Left ventricle myocardium inferior (tissue), 1 donor: ENCODE measurements at regions not wholly inside any gene's neighbourhood (a gene's known extent, or its start where the extent isn't known, plus 50 kb on each side); places are given as distances from the start of the nearest gene placed in this dataset.
"Not testable (repeated sequence)": the region's sequence is repeated elsewhere in the genome, so short reads cannot be mapped to it uniquely, and the experiment has no call there.

ENCODE experiments used
- DNase-seq: peaks from one replicate; pipeline ENCODE4 v3.0.0-alpha.2; 2020
- H3K27ac ChIP-seq: fragments of 200-600 bp; replicated peaks from 2 replicates; pipeline ENCODE4 v1.8.0; 2021
- H3K27me3 ChIP-seq: fragments of 200-600 bp; 2 replicates; pipeline ENCODE4 v1.8.0; 2021; ENCODE audit warnings: low read depth
- H3K36me3 ChIP-seq: fragments of 200-600 bp; 2 replicates; pipeline ENCODE4 v1.8.0; 2021
- H3K4me1 ChIP-seq: fragments of 200-600 bp; 2 replicates; pipeline ENCODE4 v1.8.0; 2021
- H3K4me3 ChIP-seq: fragments of 200-600 bp; 2 replicates; pipeline ENCODE4 v1.8.0; 2021; ENCODE audit warnings: mild to moderate bottlenecking, moderate library complexity
- H3K9me3 ChIP-seq: fragments of 200-600 bp; replicated peaks from 2 replicates; pipeline ENCODE4 v1.8.0; 2021
- intact Hi-C: fragments of 100-400 bp; cut with micrococcal nuclease; formaldehyde crosslinking; loops from one replicate; pipeline ENCODE4 v1.11.0; 2022
- TF ChIP-seq, protein P1 (sequence below): fragments of 200-600 bp; IDR thresholded peaks from 2 replicates; pipeline ENCODE4 v1.8.0; 2021; ENCODE audit warnings: antibody characterized with exemption, mild to moderate bottlenecking, borderline replicate concordance
- donor health status: DM: no; HTN: yes; CAD: no; lungs with severe emphysema.

DNA sequence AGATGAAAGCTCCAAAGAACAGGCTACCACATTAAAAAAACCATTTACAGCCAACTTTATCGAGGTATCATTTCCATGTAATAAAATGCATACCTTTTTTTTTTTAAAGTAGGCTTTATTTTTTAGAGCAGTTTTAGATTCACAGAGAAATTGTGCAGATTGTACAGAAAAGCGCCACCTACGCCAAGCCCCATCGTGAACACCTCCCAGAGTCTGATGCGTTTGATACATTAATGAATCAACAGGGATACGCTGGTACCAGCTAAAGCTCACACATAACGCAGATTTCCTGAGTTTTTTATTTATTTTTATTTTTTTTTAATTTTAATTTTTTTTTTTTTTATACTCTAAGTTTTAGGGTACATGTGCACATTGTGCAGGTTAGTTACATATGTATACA is 129.9 kb downstream of the KIF26A start:
- H3K27ac ChIP-seq, result no peak overlapping the region
- H3K4me3 ChIP-seq, result no peak overlapping the region
- no peak for DNase-seq
- no peaks in the 10 kb centered on the region for H3K4me1 ChIP-seq
- TF ChIP-seq, protein P1, sequence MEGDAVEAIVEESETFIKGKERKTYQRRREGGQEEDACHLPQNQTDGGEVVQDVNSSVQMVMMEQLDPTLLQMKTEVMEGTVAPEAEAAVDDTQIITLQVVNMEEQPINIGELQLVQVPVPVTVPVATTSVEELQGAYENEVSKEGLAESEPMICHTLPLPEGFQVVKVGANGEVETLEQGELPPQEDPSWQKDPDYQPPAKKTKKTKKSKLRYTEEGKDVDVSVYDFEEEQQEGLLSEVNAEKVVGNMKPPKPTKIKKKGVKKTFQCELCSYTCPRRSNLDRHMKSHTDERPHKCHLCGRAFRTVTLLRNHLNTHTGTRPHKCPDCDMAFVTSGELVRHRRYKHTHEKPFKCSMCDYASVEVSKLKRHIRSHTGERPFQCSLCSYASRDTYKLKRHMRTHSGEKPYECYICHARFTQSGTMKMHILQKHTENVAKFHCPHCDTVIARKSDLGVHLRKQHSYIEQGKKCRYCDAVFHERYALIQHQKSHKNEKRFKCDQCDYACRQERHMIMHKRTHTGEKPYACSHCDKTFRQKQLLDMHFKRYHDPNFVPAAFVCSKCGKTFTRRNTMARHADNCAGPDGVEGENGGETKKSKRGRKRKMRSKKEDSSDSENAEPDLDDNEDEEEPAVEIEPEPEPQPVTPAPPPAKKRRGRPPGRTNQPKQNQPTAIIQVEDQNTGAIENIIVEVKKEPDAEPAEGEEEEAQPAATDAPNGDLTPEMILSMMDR, result no peak
- H3K9me3 ChIP-seq, result no peaks in the 10 kb centered on the region
- intact Hi-C loops, result no loop called here
- H3K27me3 ChIP-seq, result no peaks in the 10 kb centered on the region
- no peaks in the 10 kb centered on the region for H3K36me3 ChIP-seq

DNA sequence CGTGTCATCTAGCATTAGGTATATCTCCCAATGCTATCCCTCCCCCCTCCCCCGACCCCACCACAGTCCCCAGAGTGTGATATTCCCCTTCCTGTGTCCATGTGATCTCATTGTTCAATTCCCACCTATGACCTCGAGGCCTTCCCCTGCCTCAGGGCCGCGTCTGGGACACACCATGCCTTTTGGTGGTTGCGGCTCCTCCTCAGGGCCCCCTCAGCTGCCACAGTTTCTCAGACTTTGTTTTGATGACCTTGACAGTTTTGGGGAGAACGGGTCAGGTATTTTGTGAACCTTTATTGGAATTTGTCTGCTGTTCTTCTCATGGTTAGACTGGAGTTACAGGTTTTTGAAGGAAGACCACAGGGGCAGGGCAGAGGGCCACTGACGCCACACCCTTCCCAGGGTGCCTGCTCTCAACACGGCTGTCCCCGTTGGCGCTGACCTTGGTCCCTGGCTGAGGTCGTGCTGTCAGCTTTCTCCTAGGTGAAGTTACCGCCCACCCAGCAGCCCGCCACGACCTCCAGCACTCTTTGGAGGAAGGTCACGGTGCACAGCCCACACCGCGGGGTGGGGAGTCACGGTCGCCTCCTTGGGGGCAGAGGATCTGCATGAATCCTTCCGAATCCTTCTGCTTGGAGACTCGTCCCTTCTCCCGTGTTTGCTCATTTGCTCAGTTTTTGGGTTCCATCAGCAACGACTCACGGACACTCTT is 130.5 kb downstream of the KIF26A start:
- intact Hi-C loops, result no loop called here
- no peak overlapping the region for H3K27ac ChIP-seq
- H3K36me3 ChIP-seq, result no peaks in the 10 kb centered on the region
- DNase-seq, result no peak
- no peak overlapping the region for H3K4me3 ChIP-seq
- H3K4me1 ChIP-seq, result no peaks in the 10 kb centered on the region
- no peaks in the 10 kb centered on the region for H3K9me3 ChIP-seq
- TF ChIP-seq, protein P1, result no peak
- H3K27me3 ChIP-seq, result no peaks in the 10 kb centered on the region

GRCh38 chr14:104269511-104270241 is 131.3 kb downstream of the KIF26A start:
- H3K9me3 ChIP-seq, H3K4me1 ChIP-seq, H3K27me3 ChIP-seq, H3K4me3 ChIP-seq, intact Hi-C loops, H3K27ac ChIP-seq, H3K36me3 ChIP-seq: not testable (repeated sequence)
- DNase-seq, result peak; percentile 9

DNA sequence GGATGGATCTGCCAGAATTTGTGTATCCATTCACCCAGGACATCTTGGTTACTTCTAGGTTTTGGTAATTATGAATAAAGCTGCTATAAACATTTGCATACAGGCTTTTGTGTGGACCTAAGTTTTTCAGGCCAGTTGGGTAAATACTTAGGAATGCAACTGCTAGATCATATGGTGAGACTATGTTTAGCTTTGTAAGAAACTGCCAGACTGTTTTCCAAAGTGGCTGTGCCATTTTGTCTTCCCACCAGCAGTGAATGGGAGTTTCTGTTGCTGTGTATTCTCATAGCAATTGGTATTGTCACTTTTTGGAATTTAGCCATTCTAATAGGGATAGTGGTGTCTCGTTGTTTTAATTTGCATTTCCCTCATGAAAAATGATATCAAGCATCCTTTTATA is 133.0 kb downstream of the KIF26A start:
- Histone ChIP-seq H3K27me3 (peaks cover 14% of the 10 kb centered on the region), H3K9me3 (no peaks in the 10 kb centered on the region), H3K4me3 (no peak overlapping the region), H3K4me1 (no peaks in the 10 kb centered on the region), H3K36me3 (no peaks in the 10 kb centered on the region), H3K27ac (no peak overlapping the region)
- TF ChIP-seq, protein P1, result no peak
- no peak for DNase-seq
- intact Hi-C loops, result no loop called here

- H3K27me3 ChIP-seq, result peaks cover 39% of the 10 kb centered on the region
- no peak overlapping the region for H3K27ac ChIP-seq
- H3K9me3 ChIP-seq, result no peaks in the 10 kb centered on the region
- H3K4me3 ChIP-seq, result no peak overlapping the region
- H3K4me1 ChIP-seq, result no peaks in the 10 kb centered on the region
- DNase-seq, result peak; percentile 5
- intact Hi-C loops, result no loop called here
- TF ChIP-seq, protein P1, result no peak
- H3K36me3 ChIP-seq, result no peaks in the 10 kb centered on the region
Measured at GRCh38 chr14:104274806-104275205, 136.4 kb downstream of the KIF26A start.

GRCh38 chr14:104277416-104278213 is 139.2 kb downstream of the KIF26A start:
- peak; percentile 11 for DNase-seq
- peaks cover 51% of the 10 kb centered on the region for H3K27me3 ChIP-seq

More at GRCh38 chr14:104277416-104278213, 139.2 kb downstream of the KIF26A start:
- no peaks in the 10 kb centered on the region for H3K36me3 ChIP-seq
- no peaks in the 10 kb centered on the region for H3K4me1 ChIP-seq
- TF ChIP-seq, protein P1, result no peak
- intact Hi-C loops, result no loop called here
- H3K27ac ChIP-seq, result no peak overlapping the region
- H3K4me3 ChIP-seq, result no peak overlapping the region
- H3K9me3 ChIP-seq, result no peaks in the 10 kb centered on the region
